ENCODE measurements at regions not wholly inside any gene's neighbourhood (a gene's known extent, or its start where the extent isn't known, plus 50 kb on each side); places are given as distances from the start of the nearest gene placed in this dataset.
A peak's percentile ranks its signal among the peaks of the same experiment; 100 is the strongest.

- DNase-seq (ENCODE audit: low read depth in 2 of 2) = no peak
Measured at GRCh38 chr10:113287592-113287991, 265.3 kb upstream of the HABP2 start.

- DNase-seq (ENCODE audit: low read depth in 2 of 2) = no peak
Measured at GRCh38 chr10:113290137-113290536, 262.7 kb upstream of the HABP2 start.

GRCh38 chr10:113291413-113291812, 261.4 kb upstream of the HABP2 start:
- DNase-seq (ENCODE audit: low read depth in 2 of 2) = no peak

GRCh38 chr10:113292086-113292485, 260.8 kb upstream of the HABP2 start:
- no peak for DNase-seq (ENCODE audit: low read depth in 2 of 2)

DNA sequence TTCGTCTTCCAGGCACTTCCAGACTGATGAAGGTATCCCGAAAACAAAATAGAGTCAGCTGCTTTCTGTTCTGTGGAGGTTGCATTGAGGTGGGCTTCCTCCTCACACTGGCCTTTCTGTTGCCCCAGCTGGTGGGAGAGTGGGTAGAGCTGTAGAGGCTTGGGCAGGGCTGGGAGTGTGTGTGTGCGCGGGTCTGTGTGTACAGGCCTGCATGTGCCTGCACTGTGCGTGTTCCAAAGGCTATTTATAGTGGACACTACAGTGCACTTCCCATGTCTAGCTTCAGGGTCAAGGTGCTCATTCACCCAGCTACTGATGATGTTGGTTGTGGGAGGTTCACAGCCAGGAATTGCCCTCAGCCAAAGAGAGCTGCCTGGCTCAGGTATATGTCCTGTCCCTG, 260.1 kb upstream of the HABP2 start:
- DNase-seq (ENCODE audit: low read depth in 2 of 2) = no peak

GRCh38 chr10:113293167-113293566, 259.7 kb upstream of the HABP2 start:
- DNase-seq (ENCODE audit: low read depth in 2 of 2) = no peak

- DNase-seq (ENCODE audit: low read depth in 2 of 2) = no peak
Measured at GRCh38 chr10:113294868-113295267, 258.0 kb upstream of the HABP2 start.

- DNase-seq (ENCODE audit: low read depth in 2 of 2) = peak in 1 of 2 donors; percentile 22
Measured at GRCh38 chr10:113297226-113297625, 255.6 kb upstream of the HABP2 start.

DNA sequence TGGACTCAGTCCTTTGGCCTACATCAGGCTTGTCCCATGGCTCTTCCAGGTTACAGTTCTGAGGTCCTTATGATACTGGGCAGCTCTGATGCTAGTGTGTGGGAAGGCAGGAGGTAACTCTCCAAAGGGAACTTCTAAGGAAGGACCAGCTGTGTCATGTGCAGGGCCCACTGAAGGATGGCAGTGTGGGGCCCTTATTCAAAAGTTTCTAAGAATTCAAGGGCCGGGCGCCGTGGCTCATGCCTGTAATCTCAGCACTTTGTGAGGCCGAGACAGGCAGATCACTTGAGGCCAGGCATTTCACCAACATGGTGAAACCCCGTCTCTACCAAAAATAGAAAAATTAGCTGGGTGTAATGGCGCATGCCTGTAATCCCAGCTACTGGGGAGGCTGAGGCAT, 254.2 kb upstream of the HABP2 start:
- DNase-seq (ENCODE audit: low read depth in 2 of 2) = no peak

- no peak for DNase-seq (ENCODE audit: low read depth in 2 of 2)
Measured at GRCh38 chr10:113300201-113300600, 252.7 kb upstream of the HABP2 start.

DNA sequence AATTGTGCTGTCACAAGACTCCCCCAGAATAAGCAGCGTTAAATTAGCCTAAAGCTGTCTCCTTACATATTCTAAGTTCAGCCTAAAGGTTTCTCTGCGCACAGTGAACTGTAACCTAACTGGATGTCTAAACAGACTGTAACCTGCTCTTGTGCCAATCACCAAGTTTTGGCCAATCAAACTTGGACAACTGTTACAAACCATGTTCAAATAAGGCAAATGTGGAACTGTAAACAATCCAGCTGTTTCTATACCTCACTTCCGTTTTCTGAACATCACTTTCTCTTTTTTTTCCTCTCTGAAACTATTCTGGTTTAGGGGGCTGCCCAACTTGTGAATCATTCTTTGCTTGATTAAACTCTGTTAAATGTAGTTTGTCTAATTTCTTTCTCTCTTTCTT, 252.2 kb upstream of the HABP2 start:
- DNase-seq (ENCODE audit: low read depth in 2 of 2) = no peak

DNA sequence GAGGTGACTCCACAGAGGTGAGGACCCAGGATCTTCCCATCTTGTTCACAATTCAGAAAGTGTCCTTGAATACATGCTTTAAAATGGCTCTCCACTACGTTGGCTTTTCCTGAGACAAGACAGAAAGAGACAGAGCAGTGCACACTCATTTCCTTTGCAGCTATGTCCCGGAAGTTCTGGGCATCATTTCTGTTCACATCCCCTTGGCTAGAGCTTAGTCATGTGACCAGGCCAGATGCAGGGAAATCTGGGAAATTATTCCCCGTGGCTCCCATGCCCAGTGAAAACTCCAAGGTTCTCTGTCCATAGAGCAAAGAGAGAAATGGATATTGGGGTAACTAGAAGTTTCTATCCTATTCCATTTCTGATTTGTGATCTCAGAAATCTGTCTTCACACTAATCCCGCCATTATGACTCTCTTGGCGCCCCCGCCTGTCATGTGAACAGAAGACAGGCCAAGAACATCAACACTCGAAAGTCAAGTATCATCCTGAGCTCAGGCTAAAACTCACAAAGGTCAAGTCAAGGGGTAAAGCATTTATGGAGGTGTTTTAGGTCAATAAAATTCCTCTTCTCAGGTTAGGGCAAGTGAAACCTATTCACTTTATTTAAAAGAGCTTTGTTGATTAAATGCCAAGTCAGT, 251.4 kb upstream of the HABP2 start:
- peak; percentile 14 to 41 for DNase-seq (ENCODE audit: low read depth in 2 of 2)

DNA sequence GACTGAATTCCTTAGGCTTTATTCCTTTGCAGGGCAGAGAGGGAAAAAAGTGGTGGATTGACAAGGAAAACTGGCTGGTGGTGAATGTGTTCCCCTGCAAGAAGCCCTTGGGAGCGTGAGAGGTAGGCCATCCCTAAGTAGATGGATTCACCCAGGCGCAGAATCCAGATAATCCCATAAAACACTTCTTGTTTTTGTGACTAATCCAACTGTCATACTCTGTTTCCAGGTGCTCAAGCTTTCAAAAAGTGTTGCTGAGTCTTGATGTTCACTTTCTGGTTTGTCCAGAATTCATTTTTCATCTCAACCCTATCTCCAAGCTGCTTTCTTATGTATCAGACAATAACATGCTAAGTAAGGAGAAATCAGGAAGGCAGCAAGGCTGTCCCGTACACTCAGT, 250.8 kb upstream of the HABP2 start:
- DNase-seq (ENCODE audit: low read depth in 2 of 2) = no peak

DNA sequence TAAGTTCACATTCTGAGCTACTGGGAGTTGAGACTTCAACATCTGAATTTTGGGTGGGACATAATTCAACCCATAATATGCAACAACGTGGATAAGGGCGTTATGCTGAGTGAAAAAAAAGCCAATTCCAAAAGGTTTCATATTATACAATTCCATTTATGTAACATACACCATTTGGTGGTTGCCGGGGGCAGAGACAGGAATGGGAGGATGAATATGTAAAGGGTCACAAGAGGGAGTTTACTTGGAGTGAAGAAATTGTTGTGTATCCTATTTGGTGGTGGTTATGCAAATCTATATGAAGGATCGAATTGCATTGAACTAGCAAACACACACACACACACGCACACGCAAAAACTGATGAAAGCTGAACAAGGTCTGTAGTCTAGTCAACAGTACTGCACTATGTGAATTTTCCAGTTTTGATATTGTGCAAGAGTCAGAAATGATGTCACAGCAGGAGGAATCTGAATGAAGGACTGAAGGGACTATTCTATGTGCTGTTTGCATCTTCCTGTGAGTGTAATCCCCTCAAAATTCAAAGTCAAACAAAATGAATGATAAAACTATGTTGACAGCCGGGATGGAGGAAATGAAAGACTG, 249.2 kb upstream of the HABP2 start:
- no peak for DNase-seq (ENCODE audit: low read depth in 2 of 2)

- no peak for DNase-seq (ENCODE audit: low read depth in 2 of 2)
Measured at GRCh38 chr10:113304726-113305125, 248.1 kb upstream of the HABP2 start.

DNA sequence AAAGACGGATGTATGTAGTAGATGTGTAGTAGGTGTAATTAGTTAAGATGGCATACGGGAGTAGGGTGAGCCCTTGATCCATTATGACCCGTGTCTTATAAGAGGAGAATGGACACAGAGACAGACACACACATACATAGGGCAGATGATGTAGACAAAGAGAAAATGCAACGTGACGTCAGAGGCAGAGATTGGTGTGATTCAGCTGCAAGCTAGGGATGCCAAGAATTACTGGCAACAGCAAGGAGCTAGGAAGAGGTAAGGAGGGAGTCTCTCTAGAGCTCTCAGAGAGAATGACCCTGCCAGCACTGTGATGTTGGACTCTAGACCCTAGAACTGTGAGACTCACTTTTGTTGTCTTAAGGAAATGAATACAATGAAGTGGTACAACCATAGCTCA, 247.0 kb upstream of the HABP2 start:
- peak in 1 of 2 donors; percentile 33 for DNase-seq (ENCODE audit: low read depth in 2 of 2)

- DNase-seq (ENCODE audit: low read depth in 2 of 2) = no peak
Measured at GRCh38 chr10:113309791-113310190, 243.1 kb upstream of the HABP2 start.

DNA sequence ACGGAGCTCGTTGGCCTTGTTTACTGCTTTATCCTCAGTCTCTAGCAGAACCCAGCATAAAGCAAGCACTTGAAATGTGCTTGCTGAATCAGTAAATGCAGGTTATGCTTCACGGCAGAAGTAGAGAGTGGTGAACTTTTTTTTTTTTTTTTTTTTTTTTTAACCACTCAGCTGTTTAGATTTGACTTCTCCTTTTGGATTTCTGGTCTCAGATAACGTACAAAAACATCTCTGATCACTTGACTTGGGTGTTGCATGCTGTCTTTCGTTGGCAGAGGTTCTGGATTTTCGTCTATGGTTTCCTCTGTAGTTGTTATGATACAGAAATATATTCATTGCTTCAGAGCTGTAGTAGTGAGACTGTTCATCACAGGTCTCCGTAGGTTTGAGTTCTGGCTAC, 242.5 kb upstream of the HABP2 start:
- no peak for DNase-seq (ENCODE audit: low read depth in 2 of 2)

- DNase-seq (ENCODE audit: low read depth in 2 of 2) = no peak
Measured at GRCh38 chr10:113313048-113313602, 239.7 kb upstream of the HABP2 start.

DNA sequence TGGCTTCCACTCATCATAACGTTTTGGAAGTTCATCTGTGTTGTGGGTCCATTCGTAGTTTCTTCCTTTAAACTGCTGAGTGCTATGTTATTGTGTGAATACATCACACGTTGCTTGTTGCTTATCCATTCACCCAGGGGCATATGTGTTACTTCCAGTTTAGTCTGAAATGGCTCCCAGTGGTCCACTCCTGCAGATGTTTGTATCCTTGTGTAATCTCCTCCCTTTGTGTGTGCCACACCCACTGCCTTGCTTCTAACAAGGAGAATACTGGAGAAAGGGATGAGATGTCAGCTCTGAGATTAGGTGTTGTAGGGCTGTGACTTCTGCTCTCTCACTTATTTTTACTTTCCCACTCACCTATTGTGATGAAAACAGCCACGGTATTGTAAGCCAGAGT, 239.1 kb upstream of the HABP2 start:
- no peak for DNase-seq (ENCODE audit: low read depth in 2 of 2)

GRCh38 chr10:113316506-113316905, 236.3 kb upstream of the HABP2 start:
- no peak for DNase-seq (ENCODE audit: low read depth in 2 of 2)

DNA sequence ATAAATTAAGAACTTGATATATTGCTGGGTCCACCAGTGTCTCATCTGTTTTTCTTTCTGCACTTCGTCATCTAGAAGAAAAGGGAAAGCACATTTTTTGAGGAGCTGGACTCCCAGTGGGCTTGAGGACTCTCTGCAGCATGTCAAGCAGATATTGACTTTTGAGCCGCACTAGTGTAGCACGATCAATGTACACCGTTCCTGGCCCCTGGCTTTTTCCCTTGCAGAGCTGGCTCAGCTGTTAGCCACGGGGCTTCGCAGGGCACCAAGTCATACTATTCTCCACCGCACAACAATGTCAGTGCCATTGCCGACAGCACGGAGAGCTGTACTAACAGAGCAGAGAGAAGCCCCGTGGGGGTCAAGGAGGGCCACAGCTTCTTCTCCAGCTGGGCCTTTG, 235.4 kb upstream of the HABP2 start:
- DNase-seq (ENCODE audit: low read depth in 2 of 2) = no peak

DNA sequence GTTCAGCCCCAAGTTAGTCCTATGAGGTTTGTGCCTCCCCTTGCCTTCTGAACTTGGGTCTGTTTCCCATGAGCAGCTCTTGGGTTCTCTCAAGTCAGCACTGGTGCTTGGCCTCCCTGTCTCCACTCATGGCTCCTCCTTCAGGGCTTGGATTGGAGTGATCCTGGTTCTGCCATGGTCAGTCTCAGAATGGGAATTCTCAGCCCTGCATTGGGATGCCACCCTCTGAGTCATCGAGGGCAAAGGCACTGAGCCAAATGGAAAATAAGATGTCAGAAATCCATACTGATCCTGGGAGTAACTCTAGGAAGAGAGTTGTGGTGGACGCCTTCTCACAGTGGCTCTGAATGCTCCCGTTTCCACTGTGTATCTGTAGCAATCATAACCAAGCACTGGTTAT, 233.4 kb upstream of the HABP2 start:
- DNase-seq (ENCODE audit: low read depth in 2 of 2) = no peak
